Gastrocnemius medialis (tissue), 4 donors: ENCODE measurements at regions not wholly inside any gene's neighbourhood (a gene's known extent, or its start where the extent isn't known, plus 50 kb on each side); places are given as distances from the start of the nearest gene placed in this dataset.

Experiments used
- POLR2A ChIP-seq, 2 donors: fragments of 450-650 bp; IDR thresholded peaks; one replicate each; pipeline ENCODE4 v1.6.1; 2017; ENCODE audit warnings: antibody characterized with exemption in 2 of 2, mild to moderate bottlenecking in 2 of 2, moderate library complexity in 2 of 2
- TF ChIP-seq, protein P1 (sequence below), 5 experiments: fragments of 450-650 bp in 3 of 5; fragments of 200-600 bp in 2 of 5; sonication (generic) in 2 of 5; IDR thresholded peaks in 4 of 5; conservative IDR thresholded peaks in 1 of 5; 1 replicate in 4 of 5; 2 replicates in 1 of 5; pipeline ENCODE4 v1.5.1; 2016 to 2019; ENCODE audit warnings: antibody characterized with exemption in 5 of 5, mild to moderate bottlenecking in 3 of 5, moderate library complexity in 3 of 5

DNA sequence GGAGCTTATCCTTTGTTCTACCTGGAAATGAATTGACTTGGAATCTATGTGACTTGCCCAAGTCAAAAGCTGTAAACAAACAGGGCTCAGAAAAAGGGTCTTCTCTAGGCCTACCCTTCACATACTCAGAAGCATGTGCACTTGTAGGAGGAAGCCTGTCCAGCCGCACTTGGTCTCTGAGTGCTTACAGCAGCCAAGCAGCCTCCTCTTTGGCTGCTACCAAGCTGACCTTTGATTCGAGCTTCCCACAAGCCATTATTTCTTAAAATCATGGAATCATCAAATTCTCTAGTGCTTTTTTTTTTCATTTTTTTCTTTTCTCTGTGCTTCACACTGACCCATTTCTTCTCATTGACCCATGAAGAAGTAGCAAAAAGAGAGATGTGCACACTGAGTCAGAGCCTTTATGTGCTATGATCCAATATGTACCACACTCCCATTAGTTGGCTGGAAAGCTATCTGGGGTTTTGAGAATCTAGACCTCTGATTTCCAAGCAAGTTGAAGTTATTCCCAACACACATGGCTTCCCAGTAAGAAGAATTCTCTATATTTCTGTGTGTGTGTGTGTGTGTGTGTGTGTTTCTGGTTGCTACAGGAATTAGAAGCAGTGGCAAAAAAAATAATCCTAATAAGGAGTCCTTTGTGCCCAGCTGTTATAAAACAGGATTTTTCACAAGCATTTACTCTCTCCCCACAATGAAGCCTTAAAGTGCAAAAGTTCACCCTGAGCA lies 550.3 kb upstream of the TNP1 start:
- TF ChIP-seq, protein P1, sequence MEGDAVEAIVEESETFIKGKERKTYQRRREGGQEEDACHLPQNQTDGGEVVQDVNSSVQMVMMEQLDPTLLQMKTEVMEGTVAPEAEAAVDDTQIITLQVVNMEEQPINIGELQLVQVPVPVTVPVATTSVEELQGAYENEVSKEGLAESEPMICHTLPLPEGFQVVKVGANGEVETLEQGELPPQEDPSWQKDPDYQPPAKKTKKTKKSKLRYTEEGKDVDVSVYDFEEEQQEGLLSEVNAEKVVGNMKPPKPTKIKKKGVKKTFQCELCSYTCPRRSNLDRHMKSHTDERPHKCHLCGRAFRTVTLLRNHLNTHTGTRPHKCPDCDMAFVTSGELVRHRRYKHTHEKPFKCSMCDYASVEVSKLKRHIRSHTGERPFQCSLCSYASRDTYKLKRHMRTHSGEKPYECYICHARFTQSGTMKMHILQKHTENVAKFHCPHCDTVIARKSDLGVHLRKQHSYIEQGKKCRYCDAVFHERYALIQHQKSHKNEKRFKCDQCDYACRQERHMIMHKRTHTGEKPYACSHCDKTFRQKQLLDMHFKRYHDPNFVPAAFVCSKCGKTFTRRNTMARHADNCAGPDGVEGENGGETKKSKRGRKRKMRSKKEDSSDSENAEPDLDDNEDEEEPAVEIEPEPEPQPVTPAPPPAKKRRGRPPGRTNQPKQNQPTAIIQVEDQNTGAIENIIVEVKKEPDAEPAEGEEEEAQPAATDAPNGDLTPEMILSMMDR (IDR thresholded peaks at IDR 0.05 in 4 of 5, conservative IDR thresholded peaks at IDR 0.05 in 1 of 5) = no peak
- TF ChIP-seq POLR2A (IDR thresholded peaks at IDR 0.05) = no peak
